Brain microvascular endothelial cell (primary cell): ENCODE measurements at regions not wholly inside any gene's neighbourhood (a gene's known extent, or its start where the extent isn't known, plus 50 kb on each side); places are given as distances from the start of the nearest gene placed in this dataset.
A peak's percentile ranks its signal among the peaks of the same experiment; 100 is the strongest.

Experiments used
- DNase-seq: peaks from one replicate; pipeline ENCODE4 v3.0.0-alpha.2; 2020
- H3K27ac ChIP-seq: fragments of 250-450 bp; sonication (Bioruptor Pico); 2 replicates; pipeline ENCODE4 v1.5.1; 2020; ENCODE audit warnings: mild to moderate bottlenecking, moderate library complexity
- H3K27me3 ChIP-seq: fragments of 250-450 bp; sonication (Bioruptor Pico); replicated peaks from 2 replicates; pipeline ENCODE4 v1.5.1; 2020; ENCODE audit warnings: mild to moderate bottlenecking
- H3K36me3 ChIP-seq: fragments of 250-450 bp; sonication (Bioruptor Pico); replicated peaks from 2 replicates; pipeline ENCODE4 v1.5.1; 2020; ENCODE audit warnings: mild to moderate bottlenecking
- H3K4me3 ChIP-seq: 2 replicates; pipeline ENCODE4 v1.5.1; 2011; ENCODE audit warnings: low read depth, mild to moderate bottlenecking, control low read depth, low read length, moderate library complexity
- in situ Hi-C: cut with HindIII; loops from 2 replicates; pipeline ENCODE4 v1.10.0; 2017; ENCODE audit warnings: low sequenced_read_pairs, low pct_ligation_motif_present
- TF ChIP-seq, protein P1 (sequence below): IDR thresholded peaks from 2 replicates; pipeline ENCODE4 v1.5.1; 2011; ENCODE audit warnings: low read depth, mild to moderate bottlenecking, moderate library complexity, low read length, control low read depth, inconsistent platforms; ENCODE audit errors: missing control alignments

DNA sequence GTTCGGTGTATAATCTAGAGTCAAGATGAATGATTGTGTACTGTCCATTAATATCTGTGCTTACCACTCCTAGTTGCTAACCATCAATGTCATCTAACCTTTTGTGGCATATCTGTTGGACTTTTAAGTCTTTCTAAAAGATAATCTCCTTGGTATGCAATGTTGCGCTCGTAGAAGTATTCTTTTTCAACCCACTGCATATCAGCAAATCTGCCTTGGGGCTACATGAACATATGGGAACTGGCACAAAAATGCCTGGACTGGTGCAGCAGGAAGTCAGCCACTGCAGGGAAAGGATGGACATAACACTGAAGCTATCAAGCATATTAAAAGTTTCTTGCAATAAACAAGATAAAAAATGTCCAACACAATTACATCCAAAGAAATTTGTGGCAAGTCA is 124.3 kb upstream of the SLC38A4 start:
- in situ Hi-C loops: no loop called here
- TF ChIP-seq, protein P1, sequence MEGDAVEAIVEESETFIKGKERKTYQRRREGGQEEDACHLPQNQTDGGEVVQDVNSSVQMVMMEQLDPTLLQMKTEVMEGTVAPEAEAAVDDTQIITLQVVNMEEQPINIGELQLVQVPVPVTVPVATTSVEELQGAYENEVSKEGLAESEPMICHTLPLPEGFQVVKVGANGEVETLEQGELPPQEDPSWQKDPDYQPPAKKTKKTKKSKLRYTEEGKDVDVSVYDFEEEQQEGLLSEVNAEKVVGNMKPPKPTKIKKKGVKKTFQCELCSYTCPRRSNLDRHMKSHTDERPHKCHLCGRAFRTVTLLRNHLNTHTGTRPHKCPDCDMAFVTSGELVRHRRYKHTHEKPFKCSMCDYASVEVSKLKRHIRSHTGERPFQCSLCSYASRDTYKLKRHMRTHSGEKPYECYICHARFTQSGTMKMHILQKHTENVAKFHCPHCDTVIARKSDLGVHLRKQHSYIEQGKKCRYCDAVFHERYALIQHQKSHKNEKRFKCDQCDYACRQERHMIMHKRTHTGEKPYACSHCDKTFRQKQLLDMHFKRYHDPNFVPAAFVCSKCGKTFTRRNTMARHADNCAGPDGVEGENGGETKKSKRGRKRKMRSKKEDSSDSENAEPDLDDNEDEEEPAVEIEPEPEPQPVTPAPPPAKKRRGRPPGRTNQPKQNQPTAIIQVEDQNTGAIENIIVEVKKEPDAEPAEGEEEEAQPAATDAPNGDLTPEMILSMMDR: no peak
- no peaks in the 10 kb centered on the region for H3K36me3 ChIP-seq
- DNase-seq: no peak
- no peak overlapping the region for H3K4me3 ChIP-seq
- H3K27ac ChIP-seq: no peak overlapping the region
- no peaks in the 10 kb centered on the region for H3K27me3 ChIP-seq

DNA sequence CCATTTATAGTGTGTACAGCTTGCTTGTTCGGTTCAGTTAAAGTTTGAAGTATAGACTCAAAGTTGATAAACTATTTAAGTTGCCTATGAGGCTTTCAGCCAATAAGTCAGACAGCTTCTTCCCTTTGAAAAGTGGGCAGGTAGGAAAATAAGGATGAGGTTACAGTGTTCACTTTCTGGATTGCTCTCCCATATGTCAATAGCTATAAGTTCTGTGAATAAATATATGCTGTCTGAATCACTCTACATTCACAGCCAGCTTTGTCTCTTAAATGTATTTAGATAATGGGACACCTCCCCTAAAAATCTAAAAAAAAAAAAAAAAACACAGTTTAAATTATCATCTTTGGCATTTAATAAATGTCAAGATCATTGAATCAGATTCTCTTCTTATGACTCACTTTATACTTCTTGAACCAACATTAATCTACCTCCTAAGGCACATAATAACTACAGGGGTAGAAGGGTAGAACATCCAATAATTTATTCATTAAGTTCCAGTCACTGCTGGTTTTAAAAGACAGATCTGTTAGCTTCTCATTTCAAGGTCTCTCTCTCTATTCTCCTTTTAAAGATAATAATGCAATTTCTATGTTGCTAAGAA is 126.4 kb upstream of the PCED1B start:
- in situ Hi-C loops: no loop called here
- TF ChIP-seq, protein P1: no peak
- Histone ChIP-seq H3K36me3 (no peaks in the 10 kb centered on the region), H3K27ac (no peak overlapping the region), H3K27me3 (no peaks in the 10 kb centered on the region), H3K4me3 (no peak overlapping the region)
- no peak for DNase-seq

DNA sequence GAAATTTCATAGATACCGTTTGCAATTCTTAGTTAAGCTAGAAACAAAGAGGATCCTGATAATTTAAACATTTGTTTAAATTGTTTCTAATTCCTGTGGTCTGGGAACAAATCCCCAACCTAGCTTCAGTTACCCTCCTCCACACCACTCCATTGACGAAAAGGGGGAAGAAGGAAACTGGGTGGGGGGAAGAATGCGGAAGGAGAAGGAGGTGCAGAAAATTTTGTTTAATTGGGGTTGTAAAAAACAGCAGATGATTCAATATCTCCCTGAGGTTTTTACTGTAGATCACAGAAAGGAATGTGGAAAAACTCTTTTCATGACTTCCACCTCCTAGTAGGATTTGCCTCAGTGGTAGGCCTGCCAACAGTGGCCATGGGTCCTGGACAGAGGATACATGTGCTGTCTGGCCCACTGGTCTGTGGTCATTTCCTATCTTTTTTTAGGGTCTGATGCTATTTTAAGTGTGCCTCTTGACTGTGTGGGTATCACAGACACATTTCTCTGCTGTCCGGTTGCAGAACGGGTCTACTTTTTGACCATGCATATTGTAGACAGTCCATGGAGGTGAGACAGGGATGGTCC is 122.9 kb upstream of the PCED1B start:
- in situ Hi-C loops: no loop called here
- Histone ChIP-seq H3K36me3 (no peaks in the 10 kb centered on the region), H3K4me3 (no peak overlapping the region), H3K27me3 (no peaks in the 10 kb centered on the region), H3K27ac (no peak overlapping the region)
- TF ChIP-seq, protein P1: no peak
- DNase-seq: no peak

DNA sequence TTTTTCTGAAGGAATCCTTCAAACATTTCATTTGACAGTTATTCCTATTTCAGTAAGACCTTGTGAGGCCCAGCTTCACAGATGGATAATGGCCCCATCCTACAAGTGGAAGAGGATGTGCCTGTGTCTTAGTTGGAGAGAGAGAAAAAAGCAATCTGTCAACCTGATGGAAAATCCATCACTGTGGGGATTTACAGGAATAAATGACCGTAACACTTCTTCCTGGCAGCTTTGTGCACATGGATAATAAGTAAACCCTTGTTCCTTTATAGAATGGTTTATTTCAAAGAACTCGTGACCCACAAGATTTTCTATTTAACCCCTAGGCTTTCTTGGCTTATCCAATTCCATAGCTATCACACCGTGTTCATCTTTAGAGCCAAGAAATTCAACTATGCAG is 121.4 kb upstream of the PCED1B start:
- TF ChIP-seq, protein P1: no peak
- Histone ChIP-seq H3K4me3 (no peak overlapping the region), H3K27me3 (no peaks in the 10 kb centered on the region), H3K27ac (no peak overlapping the region), H3K36me3 (no peaks in the 10 kb centered on the region)
- in situ Hi-C loops: no loop called here
- no peak for DNase-seq

DNA sequence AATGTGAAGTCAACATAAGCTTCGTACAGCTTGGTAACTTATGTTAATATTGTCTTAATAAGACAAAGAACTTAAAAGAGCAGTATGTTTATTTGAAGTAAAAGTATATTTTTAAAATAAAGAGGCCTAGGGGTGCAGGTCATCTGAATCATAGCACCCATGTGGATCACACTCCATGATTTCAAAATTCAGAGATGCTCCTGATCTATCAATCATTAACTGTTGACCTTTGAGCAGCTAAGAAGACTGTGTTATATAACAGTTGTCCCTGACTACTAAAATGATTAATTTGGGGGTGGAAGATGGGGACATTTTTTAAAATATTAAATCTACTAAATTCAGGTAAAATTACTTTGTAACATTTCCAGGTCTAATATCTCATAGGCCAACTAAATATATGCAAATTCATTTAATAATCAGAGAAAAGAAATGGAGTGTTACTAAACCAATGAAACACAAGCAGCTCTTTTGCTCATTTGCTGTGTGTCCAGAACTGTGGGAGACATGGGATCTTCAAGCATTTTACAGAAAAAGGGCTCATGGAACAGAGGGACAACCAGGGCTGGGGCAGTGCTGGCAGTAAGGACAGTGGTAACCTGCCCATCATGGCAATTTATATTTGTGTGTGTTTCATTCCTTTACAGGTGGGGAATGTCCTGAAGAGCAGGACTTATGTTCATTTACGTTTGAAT is 120.7 kb upstream of the PCED1B start:
- in situ Hi-C loops: no loop called here
- Histone ChIP-seq H3K36me3 (no peaks in the 10 kb centered on the region), H3K27me3 (no peaks in the 10 kb centered on the region), H3K27ac (no peak overlapping the region), H3K4me3 (no peak overlapping the region)
- no peak for DNase-seq
- TF ChIP-seq, protein P1: no peak

DNA sequence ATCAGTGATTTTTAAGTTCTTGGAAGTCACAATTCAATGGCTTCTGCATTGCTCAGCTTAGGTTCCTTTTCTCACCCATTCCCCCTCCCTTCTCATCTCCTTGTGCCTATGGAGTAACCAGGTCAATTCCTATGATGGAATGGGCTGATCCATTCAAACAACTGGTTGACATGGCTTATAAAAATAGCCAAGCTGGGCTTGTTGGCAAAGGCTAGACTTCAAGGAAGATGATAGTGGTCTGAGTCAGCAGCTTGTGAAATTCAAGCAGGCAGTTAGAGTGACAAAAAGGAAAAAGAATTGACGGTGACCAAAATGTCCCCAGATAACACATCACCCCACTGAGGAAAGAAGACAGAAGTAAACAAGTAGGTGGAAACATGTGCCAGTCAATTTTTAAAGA is 119.9 kb upstream of the PCED1B start:
- DNase-seq: peak; percentile 86
- TF ChIP-seq, protein P1: no peak
- H3K27me3 ChIP-seq: no peaks in the 10 kb centered on the region
- H3K27ac ChIP-seq: no peak overlapping the region
- H3K36me3 ChIP-seq: no peaks in the 10 kb centered on the region
- H3K4me3 ChIP-seq: no peak overlapping the region
- in situ Hi-C loops: no loop called here
